Fibroblast of villous mesenchyme (primary cell): ENCODE measurements at regions not wholly inside any gene's neighbourhood (a gene's known extent, or its start where the extent isn't known, plus 50 kb on each side); places are given as distances from the start of the nearest gene placed in this dataset.

ENCODE experiments used
- DNase-seq: peaks from one replicate; pipeline ENCODE4 v3.0.0-alpha.2; 2010; ENCODE audit warnings: low read depth
- H3K4me3 ChIP-seq: 2 replicates; pipeline ENCODE4 v1.5.1; 2011; ENCODE audit warnings: low read depth, mild to moderate bottlenecking, low read length
- CTCF ChIP-seq: IDR thresholded peaks from 2 replicates; pipeline ENCODE4 v1.5.1; 2012; ENCODE audit warnings: low read depth, mild to moderate bottlenecking, low read length; ENCODE audit not compliant: insufficient read depth

GRCh38 chr9:99340281-99340680 lies 118.2 kb downstream of the SEC61B start:
- no peak for DNase-seq
- TF ChIP-seq CTCF: no peak
- H3K4me3 ChIP-seq: no peak overlapping the region

DNA sequence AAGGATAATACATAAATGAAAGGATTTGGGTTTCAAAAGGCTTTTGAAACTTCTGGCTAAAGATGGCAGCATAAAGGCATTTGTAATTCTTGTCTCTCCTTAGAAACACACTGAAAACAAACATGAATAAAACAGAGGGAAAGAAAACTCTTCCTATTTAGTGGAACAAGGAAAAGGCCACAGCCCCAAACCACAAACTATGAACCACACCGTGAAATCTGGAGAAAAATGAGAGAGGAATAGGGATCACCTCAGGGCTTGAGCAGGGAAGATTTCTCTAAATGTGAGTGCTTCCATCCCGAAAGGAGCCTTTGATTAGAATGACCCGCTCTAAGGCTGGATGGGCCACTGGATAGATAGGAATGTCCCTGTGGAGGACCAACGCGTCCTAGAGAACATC lies 119.6 kb downstream of the SEC61B start:
- H3K4me3 ChIP-seq: no peak overlapping the region
- no peak for TF ChIP-seq CTCF
- DNase-seq: no peak

DNA sequence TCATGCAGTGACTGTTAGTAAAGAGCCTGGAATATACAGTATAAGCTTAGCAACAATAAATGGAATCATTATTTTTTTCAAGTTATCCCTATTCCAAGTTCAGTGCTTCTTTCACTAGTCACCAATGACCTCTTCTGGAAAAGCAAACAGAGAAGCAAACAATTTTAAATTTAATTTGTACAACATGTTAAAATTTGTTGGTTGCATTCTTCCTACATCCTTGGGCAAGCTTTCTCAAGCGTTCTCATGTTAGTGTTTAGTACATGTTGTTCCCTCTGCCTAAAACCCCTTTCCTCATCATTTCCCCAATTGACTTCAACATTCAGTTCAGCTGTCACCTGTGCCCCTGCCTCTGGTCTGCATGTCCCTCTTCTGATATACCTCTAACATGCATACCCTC lies 123.4 kb downstream of the SEC61B start:
- no peak for DNase-seq
- no peak for TF ChIP-seq CTCF
- H3K4me3 ChIP-seq: no peak overlapping the region

- H3K4me3 ChIP-seq: no peak overlapping the region
- DNase-seq: no peak
- TF ChIP-seq CTCF: no peak
These were observed 123.9 kb downstream of the SEC61B start for GRCh38 chr9:99345942-99346341.

- no peak overlapping the region for H3K4me3 ChIP-seq
- no peak for TF ChIP-seq CTCF
- no peak for DNase-seq
These were observed 125.5 kb downstream of the SEC61B start for GRCh38 chr9:99347568-99347967.

DNA sequence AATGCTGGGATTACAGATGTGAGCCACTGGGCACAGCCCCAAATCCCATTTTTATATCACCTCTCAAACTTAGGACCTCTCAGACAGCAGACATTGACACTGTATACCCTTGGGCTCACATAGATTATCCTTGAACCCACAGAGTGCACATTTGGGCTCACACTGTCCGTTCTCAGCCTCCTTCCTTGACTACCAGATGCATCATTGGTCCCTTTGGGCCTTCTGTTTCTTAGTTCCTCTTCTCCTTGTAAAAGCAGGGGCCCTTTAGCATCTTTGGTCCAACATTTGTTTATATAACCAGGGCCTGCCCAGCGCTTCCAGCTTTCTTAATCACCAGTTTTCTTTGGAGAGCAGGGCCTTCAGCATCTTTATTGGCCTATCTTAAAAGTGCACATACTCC lies 126.2 kb downstream of the SEC61B start:
- no peak for TF ChIP-seq CTCF
- DNase-seq: no peak
- no peak overlapping the region for H3K4me3 ChIP-seq

- no peak for TF ChIP-seq CTCF
- no peak for DNase-seq
These were observed 127.8 kb downstream of the SEC61B start for GRCh38 chr9:99349870-99350269.

More at GRCh38 chr9:99349870-99350269, 127.8 kb downstream of the SEC61B start:
- no peak overlapping the region for H3K4me3 ChIP-seq
